ENCODE measurements at regions not wholly inside any gene's neighbourhood (a gene's known extent, or its start where the extent isn't known, plus 50 kb on each side); places are given as distances from the start of the nearest gene placed in this dataset.

- no peak for TF ChIP-seq SIN3A (IDR thresholded peaks at IDR 0.05; ENCODE audit: borderline replicate concordance, insufficient read depth, low read length)
- no peak for TF ChIP-seq REST (IDR thresholded peaks at IDR 0.05; ENCODE audit: insufficient read depth in 1 of 2, low read depth in 2 of 2, low read length in 2 of 2)
- TF ChIP-seq POLR2AphosphoS5 (IDR thresholded peaks at IDR 0.05; ENCODE audit: low read depth, low read length): no peak
Observed at GRCh38 chr18:49667462-49667861, 105.6 kb downstream of the LIPG start.

All from PFSK-1 (cell line).